Coronary artery (tissue), 2 donors: ENCODE measurements at regions not wholly inside any gene's neighbourhood (a gene's known extent, or its start where the extent isn't known, plus 50 kb on each side); places are given as distances from the start of the nearest gene placed in this dataset.
A peak's percentile ranks its signal among the peaks of the same experiment; 100 is the strongest.

Source experiments
- DNase-seq: peaks from one replicate; pipeline ENCODE4 v3.0.0-alpha.2; 2017; ENCODE audit warnings: low spot score
- H3K27ac ChIP-seq, 2 donors: fragments of 200-600 bp; sonication (generic); one replicate each; pipeline ENCODE4 v1.5.1; 2016 to 2019
- H3K4me3 ChIP-seq: fragments of 200-600 bp; sonication (generic); 2 replicates; pipeline ENCODE4 v1.5.1; 2016; ENCODE audit warnings: mild to moderate bottlenecking, moderate library complexity
- TF ChIP-seq, protein P1 (sequence below): fragments of 200-600 bp; sonication (generic); IDR thresholded peaks from one replicate; pipeline ENCODE4 v1.5.1; 2019; ENCODE audit warnings: antibody characterized with exemption

- Histone ChIP-seq H3K4me3 (no peak overlapping the region), H3K27ac (no peak overlapping the region)
- peak; percentile 55 for DNase-seq
- TF ChIP-seq, protein P1, sequence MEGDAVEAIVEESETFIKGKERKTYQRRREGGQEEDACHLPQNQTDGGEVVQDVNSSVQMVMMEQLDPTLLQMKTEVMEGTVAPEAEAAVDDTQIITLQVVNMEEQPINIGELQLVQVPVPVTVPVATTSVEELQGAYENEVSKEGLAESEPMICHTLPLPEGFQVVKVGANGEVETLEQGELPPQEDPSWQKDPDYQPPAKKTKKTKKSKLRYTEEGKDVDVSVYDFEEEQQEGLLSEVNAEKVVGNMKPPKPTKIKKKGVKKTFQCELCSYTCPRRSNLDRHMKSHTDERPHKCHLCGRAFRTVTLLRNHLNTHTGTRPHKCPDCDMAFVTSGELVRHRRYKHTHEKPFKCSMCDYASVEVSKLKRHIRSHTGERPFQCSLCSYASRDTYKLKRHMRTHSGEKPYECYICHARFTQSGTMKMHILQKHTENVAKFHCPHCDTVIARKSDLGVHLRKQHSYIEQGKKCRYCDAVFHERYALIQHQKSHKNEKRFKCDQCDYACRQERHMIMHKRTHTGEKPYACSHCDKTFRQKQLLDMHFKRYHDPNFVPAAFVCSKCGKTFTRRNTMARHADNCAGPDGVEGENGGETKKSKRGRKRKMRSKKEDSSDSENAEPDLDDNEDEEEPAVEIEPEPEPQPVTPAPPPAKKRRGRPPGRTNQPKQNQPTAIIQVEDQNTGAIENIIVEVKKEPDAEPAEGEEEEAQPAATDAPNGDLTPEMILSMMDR, result no peak
Observed at GRCh38 chr10:130364631-130365411, 228.6 kb downstream of the GLRX3 start.

- Histone ChIP-seq H3K4me3 (no peak overlapping the region), H3K27ac (no peak overlapping the region)
- TF ChIP-seq, protein P1, result no peak
- DNase-seq, result peak; percentile 57
Observed at GRCh38 chr10:130368761-130369560, 232.8 kb downstream of the GLRX3 start.

- Histone ChIP-seq H3K4me3 (no peak overlapping the region), H3K27ac (no peak overlapping the region)
- DNase-seq, result no peak
- TF ChIP-seq, protein P1, result no peak
Observed at GRCh38 chr10:130369645-130370381, 233.6 kb downstream of the GLRX3 start.

DNA sequence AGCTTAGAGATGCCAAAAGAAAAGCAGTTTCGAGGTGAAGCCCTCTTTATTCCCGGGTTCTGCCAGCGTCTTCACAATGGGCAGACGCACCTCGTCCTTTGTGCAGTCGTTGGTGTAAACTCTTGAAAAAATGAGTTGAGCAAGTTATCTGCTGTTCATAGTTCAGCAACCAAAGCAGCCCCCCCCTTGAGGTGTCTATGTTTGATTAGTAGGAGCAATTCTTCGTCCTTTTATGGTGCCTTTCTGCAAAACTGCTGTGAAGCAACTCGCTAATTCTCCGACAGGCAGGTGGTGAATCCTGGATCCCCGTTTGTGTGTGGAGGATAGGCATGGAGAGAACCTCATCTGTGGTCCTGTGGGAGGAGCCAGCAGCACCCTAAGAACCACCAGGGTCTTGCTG lies 234.5 kb downstream of the GLRX3 start:
- H3K4me3 ChIP-seq, result no peak overlapping the region
- DNase-seq, result no peak
- TF ChIP-seq, protein P1, result no peak
- H3K27ac ChIP-seq, result no peak overlapping the region

DNA sequence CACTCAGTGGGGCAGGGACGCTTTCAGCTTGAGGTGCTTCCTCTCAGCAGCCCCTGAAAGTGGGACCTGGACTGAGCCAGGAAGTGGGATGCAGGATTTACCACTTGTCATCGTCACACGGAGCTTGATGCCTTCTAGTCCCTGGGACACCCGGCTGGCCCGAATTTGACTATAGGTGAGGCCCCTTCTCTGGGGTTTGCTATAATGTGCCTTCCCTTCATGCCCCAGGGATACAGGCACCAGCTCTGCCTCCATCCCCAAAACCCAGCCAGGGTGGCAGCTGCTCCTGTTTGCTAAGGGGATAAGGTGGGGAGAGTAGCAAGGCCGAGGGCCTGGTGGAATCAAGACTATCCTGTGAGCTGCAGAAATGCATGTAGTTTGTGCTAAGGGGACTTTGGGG lies 235.0 kb downstream of the GLRX3 start:
- no peak for DNase-seq
- TF ChIP-seq, protein P1, result no peak
- no peak overlapping the region for H3K4me3 ChIP-seq
- no peak overlapping the region for H3K27ac ChIP-seq

DNA sequence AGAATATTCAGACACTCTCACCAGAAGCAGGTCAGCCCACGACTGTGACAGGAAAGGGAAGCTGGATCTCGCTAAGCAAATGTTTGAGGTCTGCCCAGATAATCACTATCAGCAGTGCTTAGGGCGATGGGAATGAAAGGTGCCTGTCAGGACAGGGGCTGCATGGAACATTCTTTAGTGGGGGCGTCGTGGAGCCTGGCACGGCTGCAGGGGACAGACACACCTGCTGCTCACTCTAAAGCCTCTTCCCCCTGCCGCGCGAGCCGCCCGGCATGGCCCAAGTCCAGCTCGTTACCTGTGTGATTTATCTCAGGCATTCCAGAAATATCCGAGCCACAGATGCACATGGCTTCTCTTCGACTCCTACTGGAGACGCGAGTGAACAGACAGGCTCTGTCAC lies 235.5 kb downstream of the GLRX3 start:
- no peak overlapping the region for H3K27ac ChIP-seq
- TF ChIP-seq, protein P1, result no peak
- no peak for DNase-seq

More for the DNA sequence above, 235.5 kb downstream of the GLRX3 start:
- no peak overlapping the region for H3K4me3 ChIP-seq
